A549 (cell line): ENCODE measurements at regions not wholly inside any gene's neighbourhood (a gene's known extent, or its start where the extent isn't known, plus 50 kb on each side); places are given as distances from the start of the nearest gene placed in this dataset.

Source experiments
- ATAC-seq, 2 experiments: fragments of 200-7000 bp in 1 of 2; fragments of >200 bp in 1 of 2; cut with Nextera tagmentation in 1 of 2; cut with Tn5 transposase in 1 of 2; 3 replicates each; pipeline versions ENCODE4 v1.8.0 to v1.9.1; 2018 to 2020; ENCODE audit warnings: mild to moderate bottlenecking in 1 of 2, moderate library complexity in 1 of 2
- CTCF ChIA-PET: fragments of 300-600 bp; sonication (Branson Sonifier 250); formaldehyde crosslinking; extraction: SDS; loops from one replicate; lab custom pipeline; 2021; ENCODE audit warnings: antibody characterized with exemption, inconsistent platforms; lab: Yijun Ruan, JAX
- POLR2A ChIA-PET: fragments of 350-600 bp; formaldehyde crosslinking; extraction: SDS; loops from one replicate; lab custom pipeline; 2021; ENCODE audit warnings: antibody characterized with exemption, inconsistent platforms; lab: Yijun Ruan, JAX
- DNase-seq, 2 experiments: peaks; one replicate each; pipeline versions ENCODE4 v3.0.0 to v3.0.0-alpha.2; 2011 to 2016; ENCODE audit warnings: low read depth in 1 of 2, low spot score in 1 of 2
- FAIRE-seq: peaks from 2 replicates; lab custom pipeline; 2011; peaks lifted over from hg19 to GRCh38; lab: Jason Lieb, UNC
- H3K27ac ChIP-seq, 2 experiments: fragments of >200 bp; sonication (Bioruptor Twin); formaldehyde crosslinking; 3 replicates each; pipeline ENCODE4 v1.5.1; 2016 to 2017
- H3K4me1 ChIP-seq: fragments of >200 bp; sonication (Bioruptor Twin); formaldehyde crosslinking; 3 replicates; pipeline ENCODE4 v1.6.1; 2016
- H3K4me2 ChIP-seq: fragments of >200 bp; sonication (Bioruptor Twin); formaldehyde crosslinking; 3 replicates; pipeline ENCODE4 v1.6.1; 2016
- H3K4me3 ChIP-seq: fragments of >200 bp; sonication (Bioruptor Twin); formaldehyde crosslinking; 3 replicates; pipeline ENCODE4 v1.5.1; 2016
- H3K9me3 ChIP-seq: fragments of >200 bp; sonication (Bioruptor Twin); formaldehyde crosslinking; 3 replicates; pipeline ENCODE4 v1.6.1; 2016
- BHLHE40 ChIP-seq: IDR thresholded peaks from 2 replicates; pipeline ENCODE4 v1.6.1; 2012; ENCODE audit warnings: low read depth, low read length, inconsistent platforms
- CBX2 ChIP-seq: fragments of 200-600 bp; sonication (generic); IDR thresholded peaks from 2 replicates; pipeline ENCODE4 v1.6.1; 2016; ENCODE audit warnings: low read depth, mild to moderate bottlenecking, borderline replicate concordance
- CEBPB ChIP-seq, 2 experiments: fragments of >200 bp in 1 of 2; sonication (Bioruptor Twin) in 1 of 2; formaldehyde crosslinking in 1 of 2; IDR thresholded peaks; 2 replicates each; pipeline ENCODE4 v1.6.1; 2012 to 2016
- CHD4 ChIP-seq: fragments of 200-600 bp; sonication (generic); IDR thresholded peaks from 2 replicates; pipeline ENCODE4 v1.6.1; 2016; ENCODE audit warnings: antibody characterized with exemption, mild to moderate bottlenecking, borderline replicate concordance
- E2F6 ChIP-seq: IDR thresholded peaks from 2 replicates; pipeline ENCODE4 v1.6.1; 2012; ENCODE audit warnings: low read depth, borderline replicate concordance
- EHF ChIP-seq: fragments of 250-450 bp; sonication (Bioruptor Pico); IDR thresholded peaks from 2 replicates; pipeline ENCODE4 v1.5.0; 2020; ENCODE audit warnings: mild to moderate bottlenecking
- EHMT2 ChIP-seq: fragments of 200-600 bp; sonication (generic); IDR thresholded peaks from 2 replicates; pipeline ENCODE4 v1.6.1; 2016; ENCODE audit warnings: antibody characterized with exemption, low read depth, mild to moderate bottlenecking, moderate library complexity
- ELK1 ChIP-seq: fragments of 150-350 bp; IDR thresholded peaks from 2 replicates; pipeline ENCODE4 v1.6.1; 2014; ENCODE audit warnings: low read depth, mild to moderate bottlenecking, low read length
- EP300 ChIP-seq, 2 experiments: fragments of >200 bp; sonication (Bioruptor Twin); formaldehyde crosslinking; IDR thresholded peaks; 2 replicates in 1 of 2; 3 replicates in 1 of 2; pipeline ENCODE4 v1.6.1; 2016 to 2017
- ESRRA ChIP-seq: fragments of 150-350 bp; IDR thresholded peaks from 2 replicates; pipeline ENCODE4 v1.6.1; 2014; ENCODE audit warnings: mild to moderate bottlenecking, low read length, borderline replicate concordance
- GATA3 ChIP-seq: IDR thresholded peaks from 2 replicates; pipeline ENCODE4 v1.6.1; 2012; ENCODE audit warnings: borderline replicate concordance
- HOXB13 ChIP-seq: fragments of 250-450 bp; sonication (Bioruptor Pico); IDR thresholded peaks from 2 replicates; pipeline ENCODE4 v1.5.0; 2020; ENCODE audit warnings: low read depth, mild to moderate bottlenecking, moderate library complexity
- HOXB5 ChIP-seq: fragments of 250-450 bp; sonication (Bioruptor Pico); IDR thresholded peaks from 2 replicates; pipeline ENCODE4 v1.5.0; 2020; ENCODE audit warnings: mild to moderate bottlenecking, moderate library complexity
- JUNB ChIP-seq: fragments of >200 bp; sonication (Bioruptor Twin); formaldehyde crosslinking; IDR thresholded peaks from 2 replicates; pipeline ENCODE4 v1.6.1; 2016
- KDM1A ChIP-seq: fragments of 200-600 bp; sonication (generic); IDR thresholded peaks from 2 replicates; pipeline ENCODE4 v1.6.1; 2016; ENCODE audit warnings: low read depth, mild to moderate bottlenecking
- NPAS2 ChIP-seq: fragments of 250-450 bp; sonication (Bioruptor Pico); IDR thresholded peaks from 2 replicates; pipeline ENCODE4 v1.8.0; 2022; ENCODE audit warnings: mild to moderate bottlenecking, moderate library complexity, borderline replicate concordance
- PHF8 ChIP-seq: fragments of 200-600 bp; sonication (generic); IDR thresholded peaks from 2 replicates; pipeline ENCODE4 v1.6.1; 2016; ENCODE audit warnings: low read depth, mild to moderate bottlenecking, antibody characterized with exemption, moderate library complexity, borderline replicate concordance
- POLR2A ChIP-seq: IDR thresholded peaks from 2 replicates; pipeline ENCODE4 v1.6.1; 2012; ENCODE audit warnings: mild to moderate bottlenecking, low read length
- POLR2AphosphoS2 ChIP-seq: conservative IDR thresholded peaks from 2 replicates; pipeline ENCODE4 v1.6.1; 2012; ENCODE audit warnings: low read length, improper control_type of control experiment, inconsistent platforms
- REST ChIP-seq: fragments of 200-600 bp; sonication (generic); IDR thresholded peaks from 2 replicates; pipeline ENCODE4 v1.6.1; 2016; ENCODE audit warnings: antibody characterized with exemption, mild to moderate bottlenecking, moderate library complexity
- RNF2 ChIP-seq: fragments of 200-600 bp; sonication (generic); IDR thresholded peaks from 2 replicates; pipeline ENCODE4 v1.6.1; 2016; ENCODE audit warnings: low read depth, mild to moderate bottlenecking, antibody characterized with exemption, moderate library complexity, borderline replicate concordance
- USF2 ChIP-seq: fragments of 450-650 bp; IDR thresholded peaks from 2 replicates; pipeline ENCODE4 v1.6.1; 2014; ENCODE audit warnings: antibody characterized with exemption
- ZFP36 ChIP-seq: fragments of 450-650 bp; IDR thresholded peaks from 2 replicates; pipeline ENCODE4 v1.6.1; 2014; ENCODE audit warnings: borderline replicate concordance; ENCODE audit not compliant: partially characterized antibody
- WGBS: methylation state at CpG from one replicate; pipeline ENCODE4 v1.1.6; 2017; ENCODE audit errors: missing lambda C conversion rate; 5-methylcytosine and 5-hydroxymethylcytosine counted together

GRCh38 chr5:100644776-100645175 is 109.6 kb downstream of the FAM174A start:
- Histone ChIP-seq H3K27ac (no peak overlapping the region), H3K9me3 (no peaks in the 10 kb centered on the region), H3K4me3 (no peak overlapping the region), H3K4me2 (no peak overlapping the region), H3K4me1 (no peaks in the 10 kb centered on the region)
- 53% methylated on average over 3 of the region's 3 CpGs for WGBS
- DNase-seq (no peak), FAIRE-seq (no peak), ATAC-seq (no peak)
- TF ChIP-seq HOXB13 = no peak
- TF ChIP-seq REST = no peak
- TF ChIP-seq USF2 = no peak
- TF ChIP-seq PHF8 = no peak
- TF ChIP-seq JUNB = no peak
- TF ChIP-seq BHLHE40 = no peak
- no peak for TF ChIP-seq CEBPB (IDR thresholded peaks at IDR 0.05)
- no peak for TF ChIP-seq ZFP36
- no peak for TF ChIP-seq CBX2
- TF ChIP-seq POLR2AphosphoS2 = no peak
- TF ChIP-seq ELK1 = no peak
- no peak for TF ChIP-seq EHF (CRISPR knock-in tag)
- CTCF ChIA-PET = interaction anchor here (1.1 kb wide), 1 partner anchor 21 kb away, joined by 8 read pairs; no protein-coding TSS in a partner anchor
- POLR2A ChIA-PET = no interaction called here

DNA sequence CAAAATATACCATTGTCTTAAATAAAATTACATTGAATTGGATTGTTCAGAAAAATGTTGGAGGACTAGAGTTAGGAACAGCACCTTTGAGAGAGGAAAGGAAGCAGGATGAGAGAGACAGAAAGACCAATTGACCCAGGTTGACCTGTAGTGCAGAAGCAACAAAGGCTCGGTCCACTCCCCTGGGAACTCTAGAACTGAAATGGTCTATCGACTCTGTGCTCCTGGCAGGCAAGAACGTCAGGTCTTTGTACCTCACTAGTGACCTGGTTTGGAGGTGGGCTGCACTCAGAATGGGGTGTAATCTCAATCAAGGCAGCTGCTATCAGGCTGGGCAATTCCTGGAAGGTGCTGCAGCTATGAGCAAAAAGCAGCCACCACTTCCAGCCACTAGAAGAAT is 110.8 kb downstream of the FAM174A start:
- ChIA-PET POLR2A (no interaction called here), CTCF (no interaction called here)
- no peaks in the 10 kb centered on the region for H3K4me1 ChIP-seq
- DNase-seq = no peak
- H3K4me3 ChIP-seq = no peak overlapping the region
- no peak for TF ChIP-seq ESRRA
- TF ChIP-seq HOXB5 (CRISPR knock-in tag) = no peak
- no peak for TF ChIP-seq CHD4
- TF ChIP-seq EP300 (IDR thresholded peaks at IDR 0.05) = no peak
- TF ChIP-seq RNF2 = no peak
- no peak for TF ChIP-seq POLR2AphosphoS2
- no peak for TF ChIP-seq GATA3
- TF ChIP-seq NPAS2 (CRISPR knock-in tag) = no peak
- TF ChIP-seq E2F6 = no peak
- TF ChIP-seq POLR2A = no peak
- TF ChIP-seq KDM1A = no peak
- TF ChIP-seq CEBPB (IDR thresholded peaks at IDR 0.05) = no peak
- TF ChIP-seq EHMT2 = no peak
- H3K4me2 ChIP-seq = no peak overlapping the region
- WGBS = 62% methylated on average over 3 of the region's 3 CpGs
- H3K27ac ChIP-seq = no peak overlapping the region
- no peak for ATAC-seq
- FAIRE-seq = no peak
- H3K9me3 ChIP-seq = no peaks in the 10 kb centered on the region
